DMS153 treated with DMSO at 0.1 percent for 48 hours (cell line): ENCODE measurements at regions not wholly inside any gene's neighbourhood (a gene's known extent, or its start where the extent isn't known, plus 50 kb on each side); places are given as distances from the start of the nearest gene placed in this dataset.
"Not testable (repeated sequence)": the region's sequence is repeated elsewhere in the genome, so short reads cannot be mapped to it uniquely, and the experiment has no call there.

Experiments
- DNase-seq: peaks from one replicate; lab custom pipeline; 2025; ENCODE audit not compliant: unreplicated experiment; lab: John Stamatoyannopoulos, UW

GRCh38 chr1:83274656-83275055 is 724.3 kb downstream of the TTLL7 start:
- DNase-seq = not testable (repeated sequence)

GRCh38 chr1:83272484-83272883 is 726.4 kb downstream of the TTLL7 start:
- not testable (repeated sequence) for DNase-seq

- not testable (repeated sequence) for DNase-seq
These were observed 727.1 kb downstream of the TTLL7 start for GRCh38 chr1:83271834-83272233.

DNA sequence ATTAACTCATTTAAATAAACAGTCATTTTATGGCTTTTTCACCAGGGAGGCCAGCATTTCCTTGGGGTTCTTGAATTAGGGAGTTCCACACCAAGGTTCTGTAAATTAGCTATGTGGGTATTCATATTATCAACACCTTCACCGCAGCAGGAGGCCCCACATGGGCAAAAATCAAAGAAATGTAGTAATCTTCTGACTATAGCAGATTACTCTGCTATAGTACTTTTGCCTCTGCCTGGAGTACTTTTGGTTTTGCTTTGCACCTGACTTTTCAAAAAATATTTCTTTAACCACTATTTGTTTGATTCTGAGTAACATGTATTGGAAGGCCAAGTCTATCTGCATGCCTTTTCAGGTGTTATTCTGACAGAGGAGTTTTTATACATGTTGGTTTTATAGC is 728.1 kb downstream of the TTLL7 start:
- not testable (repeated sequence) for DNase-seq

GRCh38 chr1:83263808-83264207 is 735.1 kb downstream of the TTLL7 start:
- DNase-seq = not testable (repeated sequence)

GRCh38 chr1:83251687-83252086 is 747.2 kb downstream of the TTLL7 start:
- DNase-seq = not testable (repeated sequence)

GRCh38 chr1:83246780-83247179 is 752.2 kb downstream of the TTLL7 start:
- not testable (repeated sequence) for DNase-seq

DNA sequence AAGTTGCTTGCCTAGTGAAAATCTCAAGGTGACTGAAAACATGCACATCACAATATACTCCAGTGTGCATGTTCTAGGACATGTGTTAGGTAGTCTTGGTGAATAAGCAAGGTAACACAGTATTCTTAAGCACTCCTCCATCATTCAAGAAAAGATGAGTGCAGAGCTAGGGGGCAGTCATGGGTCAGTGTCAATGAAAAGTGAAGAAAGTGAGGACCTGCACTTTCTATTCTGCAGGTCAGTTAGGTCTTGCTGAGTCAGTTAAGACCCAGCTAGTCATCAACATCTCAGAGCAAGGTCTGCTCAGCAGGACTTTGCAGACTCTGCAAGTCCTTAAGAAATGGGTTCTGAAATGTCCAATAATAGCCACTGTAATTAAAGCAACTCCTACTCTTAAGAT is 754.1 kb downstream of the TTLL7 start:
- not testable (repeated sequence) for DNase-seq

DNA sequence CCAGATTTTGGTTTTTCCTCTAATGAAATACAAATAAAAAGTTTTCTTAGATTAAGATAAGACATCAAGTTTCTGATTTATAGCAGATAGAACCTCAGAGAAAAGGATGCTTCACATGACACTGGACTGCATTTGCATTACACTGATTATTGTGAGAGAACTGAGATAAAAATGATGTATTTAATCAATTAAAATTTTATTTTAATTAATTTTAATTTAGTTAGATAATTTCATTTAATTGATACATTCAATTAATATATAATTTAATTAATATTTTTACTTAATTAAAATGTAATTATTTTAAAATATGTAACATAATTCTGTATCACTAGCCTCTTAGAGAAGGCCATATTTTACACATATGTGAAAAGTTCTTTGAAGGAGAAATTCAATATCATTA is 759.4 kb downstream of the TTLL7 start:
- DNase-seq = not testable (repeated sequence)

- not testable (repeated sequence) for DNase-seq
These were observed 760.3 kb downstream of the TTLL7 start for GRCh38 chr1:83238654-83239053.

DNA sequence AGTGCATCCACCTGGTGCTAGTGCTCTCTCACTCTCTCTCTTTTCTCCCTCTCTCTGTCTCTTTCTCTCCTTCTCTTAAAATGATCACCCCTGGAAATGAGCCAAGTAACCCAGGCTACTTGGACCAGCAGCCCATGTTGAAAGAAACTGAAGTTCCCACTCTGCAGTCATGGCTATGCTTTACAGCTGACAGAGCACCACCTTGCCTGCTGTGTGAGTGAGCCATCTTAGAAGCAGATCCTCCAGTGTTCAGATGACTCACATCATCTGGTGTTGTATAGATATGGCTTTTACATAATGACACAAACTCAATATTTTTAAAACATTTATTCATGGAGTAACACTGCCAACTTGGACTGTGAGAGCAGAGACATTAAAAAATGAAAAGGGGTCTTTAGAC is 779.1 kb downstream of the TTLL7 start:
- not testable (repeated sequence) for DNase-seq

GRCh38 chr1:83218036-83218716 is 780.8 kb downstream of the TTLL7 start:
- DNase-seq = not testable (repeated sequence)

DNA sequence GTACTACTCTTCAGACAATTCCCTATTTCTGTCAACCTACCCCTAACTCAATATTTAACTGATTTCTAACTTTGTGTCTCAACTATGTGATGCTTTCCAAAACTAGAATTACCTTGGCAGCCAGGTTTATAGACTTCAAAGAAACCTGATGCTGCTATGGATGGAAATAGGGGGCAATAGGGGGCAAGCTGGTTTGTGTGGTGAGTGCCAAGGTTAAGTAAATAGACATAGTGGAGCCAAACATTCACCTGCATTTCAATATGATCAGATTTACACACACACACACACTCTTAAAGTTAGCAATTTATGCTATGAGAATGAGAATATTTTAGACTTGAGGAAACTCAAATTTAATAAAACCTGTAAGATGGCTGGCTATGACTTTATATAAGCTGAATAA is 784.6 kb downstream of the TTLL7 start:
- DNase-seq = not testable (repeated sequence)

- DNase-seq = not testable (repeated sequence)
These were observed 785.3 kb downstream of the TTLL7 start for GRCh38 chr1:83213648-83214047.

- not testable (repeated sequence) for DNase-seq
These were observed 786.9 kb downstream of the TTLL7 start for GRCh38 chr1:83212033-83212432.

- not testable (repeated sequence) for DNase-seq
These were observed 790.4 kb downstream of the TTLL7 start for GRCh38 chr1:83208540-83208939.

DNA sequence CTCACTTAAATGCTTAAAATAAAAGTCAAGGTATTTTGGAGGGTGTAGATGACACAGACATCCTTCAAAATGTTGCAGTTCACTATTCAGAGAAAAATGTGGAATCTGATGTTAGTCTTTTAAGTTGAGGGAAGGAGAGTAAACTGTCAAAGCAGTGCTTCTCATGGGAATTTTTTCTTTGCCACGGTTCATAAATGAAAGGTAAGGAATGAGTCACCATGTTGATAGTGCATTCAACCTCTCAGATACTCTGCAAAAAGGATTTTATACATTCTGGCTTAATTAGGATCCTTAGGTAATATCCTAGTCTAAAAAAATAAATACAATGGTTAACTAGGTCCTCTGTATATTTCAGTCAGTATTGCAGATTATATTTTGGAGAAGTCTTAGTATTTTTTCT is 804.3 kb downstream of the TTLL7 start:
- not testable (repeated sequence) for DNase-seq

DNA sequence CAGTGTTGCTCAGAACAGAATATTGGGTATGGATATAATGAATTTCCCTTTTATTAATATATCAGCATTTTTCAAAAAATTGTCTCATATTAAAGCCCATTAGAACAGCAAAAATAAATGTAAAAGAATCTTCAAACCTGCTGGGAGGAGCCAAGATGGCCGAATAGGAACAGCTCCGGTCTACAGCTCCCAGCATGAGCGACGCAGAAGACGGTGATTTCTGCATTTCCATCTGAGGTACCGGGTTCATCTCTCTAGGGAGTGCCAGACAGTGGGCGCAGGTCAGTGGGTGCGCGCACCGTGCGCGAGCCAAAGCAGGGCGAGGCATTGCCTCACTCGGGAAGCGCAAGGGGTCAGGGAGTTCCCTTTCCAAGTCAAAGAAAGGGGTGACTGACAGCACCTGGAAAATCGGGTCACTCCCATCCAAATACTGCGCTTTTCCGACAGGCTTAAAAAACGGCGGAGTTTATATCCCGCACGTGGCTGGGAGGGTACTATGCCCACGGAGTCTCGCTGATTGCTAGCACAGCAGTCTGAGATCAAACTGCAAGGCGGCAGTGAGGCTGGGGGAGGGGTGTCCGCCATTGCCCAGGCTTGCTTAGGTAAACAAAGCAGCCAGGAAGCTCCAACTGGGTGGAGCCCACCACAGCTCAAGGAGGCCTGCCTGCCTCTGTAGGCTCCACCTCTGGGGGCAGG is 816.8 kb downstream of the TTLL7 start:
- DNase-seq = not testable (repeated sequence)

- not testable (repeated sequence) for DNase-seq
These were observed 818.3 kb downstream of the TTLL7 start for GRCh38 chr1:83180621-83181020.

- DNase-seq = not testable (repeated sequence)
These were observed 831.3 kb downstream of the TTLL7 start for GRCh38 chr1:83167634-83168033.

GRCh38 chr1:83163879-83164475 is 835.0 kb downstream of the TTLL7 start:
- DNase-seq = peak; percentile 45

- DNase-seq = not testable (repeated sequence)
These were observed 840.0 kb downstream of the TTLL7 start for GRCh38 chr1:83158924-83159323.
